Activated T-helper 9 cell treated with anti-CD3 and anti-CD28 coated beads, Interleukin-2, amount 50 U/mL, for 16 hours (primary cell): ENCODE measurements at regions not wholly inside any gene's neighbourhood (a gene's known extent, or its start where the extent isn't known, plus 50 kb on each side); places are given as distances from the start of the nearest gene placed in this dataset.
"Not testable (repeated sequence)": the region's sequence is repeated elsewhere in the genome, so short reads cannot be mapped to it uniquely, and the experiment has no call there.

Experiments
- DNase-seq: peaks from one replicate; pipeline ENCODE4 v3.0.0-alpha.2; 2020; ENCODE audit warnings: low read depth

GRCh38 chr16:70014915-70015314, 63.8 kb downstream of the CLEC18A start:
- DNase-seq: not testable (repeated sequence)

DNA sequence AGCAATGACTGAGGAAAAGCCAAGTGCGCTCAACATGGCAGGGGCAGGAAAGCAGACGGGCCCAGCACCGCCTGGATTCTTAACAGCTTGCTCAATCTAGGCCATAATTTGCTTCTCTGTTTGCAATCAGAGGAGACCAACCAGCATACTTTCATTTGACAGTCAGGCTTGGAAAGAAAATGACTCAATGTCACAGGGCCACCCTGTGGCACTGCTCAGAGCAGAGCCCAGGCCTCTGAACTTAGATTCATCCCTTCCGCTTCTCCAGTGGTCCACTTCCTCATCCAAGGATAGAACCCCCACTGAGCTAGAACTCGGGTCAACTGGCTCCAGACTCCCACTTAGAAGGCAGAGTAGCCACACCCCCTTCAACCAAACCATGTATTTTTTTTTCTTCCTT, 65.6 kb downstream of the CLEC18A start:
- not testable (repeated sequence) for DNase-seq

DNA sequence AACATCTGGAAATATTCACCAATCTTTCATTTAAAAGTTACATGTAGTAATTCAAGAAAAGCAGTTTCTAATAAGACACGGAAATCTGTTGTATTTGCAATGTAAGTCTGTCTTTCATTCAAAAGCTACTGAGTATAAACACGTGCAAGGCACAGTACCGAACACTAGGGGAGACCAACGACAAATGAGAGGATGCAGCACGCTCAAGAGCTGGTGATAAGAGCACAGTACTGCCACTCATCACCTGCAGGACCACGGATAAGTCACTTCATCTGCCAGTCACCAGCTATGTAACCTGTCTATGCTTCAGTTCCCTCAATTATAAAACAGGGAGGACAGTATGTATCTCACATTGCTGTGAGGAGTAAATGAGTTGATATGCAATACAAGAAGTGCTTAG, 67.1 kb downstream of the CLEC18A start:
- DNase-seq: peak; percentile 4

GRCh38 chr16:70023207-70023606, 72.1 kb downstream of the CLEC18A start:
- DNase-seq: not testable (repeated sequence)

GRCh38 chr16:70023956-70024355, 72.8 kb downstream of the CLEC18A start:
- DNase-seq: not testable (repeated sequence)

- not testable (repeated sequence) for DNase-seq
These were observed 75.2 kb downstream of the CLEC18A start for GRCh38 chr16:70026165-70026854.

GRCh38 chr16:70032906-70033305, 81.2 kb upstream of the PDPR start:
- DNase-seq: not testable (repeated sequence)

DNA sequence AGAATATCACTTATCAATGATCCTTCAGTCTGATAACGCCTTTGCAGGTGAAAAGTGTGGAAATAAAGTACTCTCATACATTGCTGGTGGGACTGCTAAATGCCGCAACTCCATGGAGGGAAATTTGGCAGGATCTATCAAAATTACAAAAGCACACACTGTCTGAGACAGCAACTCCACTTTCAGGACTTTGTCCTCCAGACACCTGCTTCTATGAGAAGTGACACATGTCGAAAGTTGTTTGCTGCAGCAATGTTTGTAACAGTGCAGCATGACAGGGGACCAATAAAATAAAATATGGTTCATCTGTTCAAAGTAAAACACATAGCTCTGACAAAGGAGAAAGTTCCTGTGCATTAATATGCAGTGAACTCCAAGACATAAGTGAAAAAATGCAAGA, 76.2 kb upstream of the PDPR start:
- DNase-seq: not testable (repeated sequence)

DNA sequence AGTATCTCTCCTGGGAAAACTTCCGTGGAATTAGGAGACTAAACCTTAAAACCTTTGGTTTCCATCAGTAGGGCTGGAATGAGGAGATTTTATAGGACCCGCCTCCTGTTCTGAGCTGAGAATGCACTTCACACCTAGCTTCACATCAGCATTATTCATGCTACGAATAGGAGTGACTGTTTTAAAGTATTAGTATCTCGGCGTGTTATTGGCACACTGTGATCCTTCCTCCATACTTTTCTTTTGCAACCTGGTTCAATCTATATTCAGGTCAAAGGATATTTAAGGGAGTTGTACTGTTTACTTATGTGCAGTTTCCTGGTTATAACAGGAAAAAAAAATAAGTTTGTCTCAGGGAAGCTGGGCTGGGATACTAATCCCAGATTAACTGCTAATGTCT, 73.6 kb upstream of the PDPR start:
- DNase-seq: not testable (repeated sequence)

DNA sequence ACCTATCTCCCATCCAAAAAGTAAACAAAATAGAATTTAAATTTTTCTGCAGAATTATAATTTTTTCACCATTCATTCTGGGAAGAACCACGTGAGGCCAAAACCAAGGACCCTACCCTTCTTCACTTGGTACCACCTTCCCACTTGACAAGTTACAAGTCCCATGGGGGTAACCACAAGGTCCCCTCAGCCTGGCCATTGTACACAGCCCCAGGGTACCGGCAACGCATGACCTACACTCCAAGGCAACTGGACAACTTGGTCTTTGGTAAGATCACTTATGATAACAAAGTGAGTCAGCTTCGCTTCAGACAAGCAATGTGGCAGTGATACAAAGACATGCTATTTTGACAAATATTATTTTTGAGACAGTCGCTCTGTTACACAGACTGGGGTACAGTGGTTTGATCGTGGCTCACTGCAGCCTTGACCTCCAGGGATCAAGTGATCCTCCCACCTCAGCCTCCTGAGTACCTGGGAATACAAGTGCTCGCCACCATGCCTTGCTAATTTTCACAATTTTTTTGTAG, 70.5 kb upstream of the PDPR start:
- not testable (repeated sequence) for DNase-seq

GRCh38 chr16:70046560-70046959, 67.6 kb upstream of the PDPR start:
- DNase-seq: not testable (repeated sequence)

DNA sequence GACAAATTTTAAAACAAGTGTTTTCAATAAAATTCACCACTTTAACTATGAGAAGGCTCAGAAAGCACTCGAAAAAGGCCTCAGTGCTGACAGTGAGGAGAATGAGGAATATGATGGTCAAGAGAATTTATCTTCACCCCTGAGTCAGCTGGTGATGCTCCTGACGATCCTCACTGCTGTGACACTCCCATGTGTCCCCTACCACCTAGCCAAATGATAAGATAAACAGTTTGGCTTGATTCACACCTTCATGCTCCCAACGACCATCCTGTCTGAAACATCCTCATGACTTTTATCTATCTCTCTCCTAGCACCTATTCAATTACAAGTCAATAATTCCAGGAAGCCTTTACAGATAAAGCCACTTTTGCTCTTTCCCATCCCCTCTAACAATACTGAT, 66.0 kb upstream of the PDPR start:
- not testable (repeated sequence) for DNase-seq

DNA sequence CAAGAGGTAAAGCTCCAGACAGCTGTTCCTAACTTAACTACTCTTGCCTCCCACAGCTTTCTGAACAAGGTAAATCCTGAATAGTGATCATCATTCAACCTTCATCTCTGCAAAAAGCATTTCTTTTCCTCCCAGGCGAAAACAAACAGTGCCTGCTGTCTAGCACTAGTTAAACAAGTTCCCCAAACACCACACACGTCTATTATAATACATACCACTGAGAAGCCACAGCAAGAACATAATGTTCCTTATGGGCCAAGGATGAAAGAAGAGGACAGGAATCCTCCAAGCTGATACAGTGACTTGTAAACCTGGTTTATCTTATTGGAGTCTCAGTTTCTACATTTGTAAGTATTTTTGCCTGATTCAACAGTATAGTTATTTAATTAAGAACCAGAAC, 56.1 kb upstream of the PDPR start:
- not testable (repeated sequence) for DNase-seq

DNA sequence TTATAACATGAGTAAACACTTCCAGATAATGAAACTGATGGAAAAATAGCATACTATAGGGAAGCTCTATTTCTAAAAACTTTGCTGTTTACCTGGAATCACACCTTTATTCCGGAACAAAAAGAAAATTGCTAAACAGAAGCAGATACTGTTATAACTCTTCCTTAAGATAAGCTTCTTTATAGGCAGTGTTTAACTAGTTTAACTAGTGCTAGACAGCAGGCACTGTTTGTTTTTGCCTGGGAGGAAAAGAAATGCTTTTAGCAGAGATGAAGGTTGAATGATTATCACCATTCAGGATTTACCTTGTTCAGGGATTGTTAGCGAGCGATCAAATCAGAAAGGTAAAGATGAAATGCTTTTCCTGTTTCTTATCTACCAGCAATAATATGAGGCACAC, 54.7 kb upstream of the PDPR start:
- not testable (repeated sequence) for DNase-seq

- DNase-seq: not testable (repeated sequence)
These were observed 53.6 kb upstream of the PDPR start for GRCh38 chr16:70060521-70061027.

GRCh38 chr16:70061671-70062218, 52.4 kb upstream of the PDPR start:
- DNase-seq: not testable (repeated sequence)

- DNase-seq: not testable (repeated sequence)
These were observed 51.2 kb upstream of the PDPR start for GRCh38 chr16:70062947-70063346.
